ENCODE measurements at regions not wholly inside any gene's neighbourhood (a gene's known extent, or its start where the extent isn't known, plus 50 kb on each side); places are given as distances from the start of the nearest gene placed in this dataset.

- Mint-ChIP-seq H3K4me3 (ENCODE audit: unreplicated experiment) (no peak overlapping the region), H3K27me3 (ENCODE audit: unreplicated experiment) (no peaks in the 10 kb centered on the region), H3K4me1 (ENCODE audit: unreplicated experiment) (no peaks in the 10 kb centered on the region), H3K9me3 (ENCODE audit: unreplicated experiment) (no peaks in the 10 kb centered on the region), H3K36me3 (ENCODE audit: low read depth, unreplicated experiment) (no peaks in the 10 kb centered on the region), H3K27ac (ENCODE audit: unreplicated experiment) (no peak overlapping the region)
- TF ChIP-seq, protein P1, sequence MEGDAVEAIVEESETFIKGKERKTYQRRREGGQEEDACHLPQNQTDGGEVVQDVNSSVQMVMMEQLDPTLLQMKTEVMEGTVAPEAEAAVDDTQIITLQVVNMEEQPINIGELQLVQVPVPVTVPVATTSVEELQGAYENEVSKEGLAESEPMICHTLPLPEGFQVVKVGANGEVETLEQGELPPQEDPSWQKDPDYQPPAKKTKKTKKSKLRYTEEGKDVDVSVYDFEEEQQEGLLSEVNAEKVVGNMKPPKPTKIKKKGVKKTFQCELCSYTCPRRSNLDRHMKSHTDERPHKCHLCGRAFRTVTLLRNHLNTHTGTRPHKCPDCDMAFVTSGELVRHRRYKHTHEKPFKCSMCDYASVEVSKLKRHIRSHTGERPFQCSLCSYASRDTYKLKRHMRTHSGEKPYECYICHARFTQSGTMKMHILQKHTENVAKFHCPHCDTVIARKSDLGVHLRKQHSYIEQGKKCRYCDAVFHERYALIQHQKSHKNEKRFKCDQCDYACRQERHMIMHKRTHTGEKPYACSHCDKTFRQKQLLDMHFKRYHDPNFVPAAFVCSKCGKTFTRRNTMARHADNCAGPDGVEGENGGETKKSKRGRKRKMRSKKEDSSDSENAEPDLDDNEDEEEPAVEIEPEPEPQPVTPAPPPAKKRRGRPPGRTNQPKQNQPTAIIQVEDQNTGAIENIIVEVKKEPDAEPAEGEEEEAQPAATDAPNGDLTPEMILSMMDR (IDR thresholded peaks at IDR 0.05; ENCODE audit: unreplicated experiment) = no peak
- no peak for DNase-seq (ENCODE audit: low spot score)
These were observed 282.7 kb downstream of the HDGFL1 start for GRCh38 chr6:22852101-22852500.

GRCh38 chr6:22873513-22874136 lies 304.3 kb downstream of the HDGFL1 start:
- Mint-ChIP-seq H3K36me3 (ENCODE audit: low read depth, unreplicated experiment) (no peaks in the 10 kb centered on the region), H3K4me1 (ENCODE audit: unreplicated experiment) (peaks cover 15% of the 10 kb centered on the region), H3K4me3 (ENCODE audit: unreplicated experiment) (no peak overlapping the region), H3K27me3 (ENCODE audit: unreplicated experiment) (no peaks in the 10 kb centered on the region), H3K9me3 (ENCODE audit: unreplicated experiment) (no peaks in the 10 kb centered on the region), H3K27ac (ENCODE audit: unreplicated experiment) (no peak overlapping the region)
- DNase-seq (ENCODE audit: low spot score) = no peak
- TF ChIP-seq, protein P1 (IDR thresholded peaks at IDR 0.05; ENCODE audit: unreplicated experiment) = no peak

GRCh38 chr6:22875845-22876244 lies 306.5 kb downstream of the HDGFL1 start:
- TF ChIP-seq, protein P1 (IDR thresholded peaks at IDR 0.05; ENCODE audit: unreplicated experiment) = no peak
- Mint-ChIP-seq H3K4me3 (ENCODE audit: unreplicated experiment) (no peak overlapping the region), H3K27me3 (ENCODE audit: unreplicated experiment) (no peaks in the 10 kb centered on the region)

GRCh38 chr6:22878324-22878701 lies 308.9 kb downstream of the HDGFL1 start:
- Mint-ChIP-seq H3K4me3 (ENCODE audit: unreplicated experiment) (no peak overlapping the region), H3K4me1 (ENCODE audit: unreplicated experiment) (peaks cover 30% of the 10 kb centered on the region), H3K9me3 (ENCODE audit: unreplicated experiment) (no peaks in the 10 kb centered on the region), H3K27me3 (ENCODE audit: unreplicated experiment) (no peaks in the 10 kb centered on the region), H3K27ac (ENCODE audit: unreplicated experiment) (no peak overlapping the region), H3K36me3 (ENCODE audit: low read depth, unreplicated experiment) (no peaks in the 10 kb centered on the region)
- DNase-seq (ENCODE audit: low spot score) = no peak
- TF ChIP-seq, protein P1 (IDR thresholded peaks at IDR 0.05; ENCODE audit: unreplicated experiment) = no peak

More at GRCh38 chr6:22875845-22876244, 306.5 kb downstream of the HDGFL1 start:
- Mint-ChIP-seq H3K27ac (ENCODE audit: unreplicated experiment) (no peak overlapping the region), H3K9me3 (ENCODE audit: unreplicated experiment) (no peaks in the 10 kb centered on the region), H3K36me3 (ENCODE audit: low read depth, unreplicated experiment) (no peaks in the 10 kb centered on the region), H3K4me1 (ENCODE audit: unreplicated experiment) (peaks cover 19% of the 10 kb centered on the region)
- no peak for DNase-seq (ENCODE audit: low spot score)

DNA sequence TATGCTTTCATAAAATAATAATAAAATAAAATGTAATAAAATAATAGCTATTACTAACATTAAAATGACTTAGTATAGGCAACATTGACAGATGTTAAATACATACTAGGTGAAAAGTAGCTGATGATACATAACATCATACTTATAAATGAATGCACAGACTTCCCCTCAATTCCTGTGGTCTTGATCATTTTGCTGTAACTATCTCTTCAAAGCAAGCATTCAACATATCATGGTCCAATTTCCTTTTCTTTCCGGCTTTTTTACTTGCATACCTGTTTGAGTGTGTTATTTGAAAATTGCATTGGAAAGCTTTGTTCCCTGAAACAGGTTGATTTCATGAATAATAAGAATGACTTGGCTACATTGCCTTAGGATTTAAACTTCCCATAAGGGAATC lies 309.3 kb downstream of the HDGFL1 start:
- TF ChIP-seq, protein P1 (IDR thresholded peaks at IDR 0.05; ENCODE audit: unreplicated experiment) = no peak
- Mint-ChIP-seq H3K27ac (ENCODE audit: unreplicated experiment) (no peak overlapping the region), H3K9me3 (ENCODE audit: unreplicated experiment) (no peaks in the 10 kb centered on the region), H3K4me3 (ENCODE audit: unreplicated experiment) (no peak overlapping the region), H3K36me3 (ENCODE audit: low read depth, unreplicated experiment) (no peaks in the 10 kb centered on the region), H3K4me1 (ENCODE audit: unreplicated experiment) (peaks cover 31% of the 10 kb centered on the region), H3K27me3 (ENCODE audit: unreplicated experiment) (no peaks in the 10 kb centered on the region)
- DNase-seq (ENCODE audit: low spot score) = no peak
